ENCODE measurements at regions not wholly inside any gene's neighbourhood (a gene's known extent, or its start where the extent isn't known, plus 50 kb on each side); places are given as distances from the start of the nearest gene placed in this dataset.
A peak's percentile ranks its signal among the peaks of the same experiment; 100 is the strongest.

GRCh38 chr15:62241135-62241770 lies 76.2 kb upstream of the C2CD4B start:
- no peak for DNase-seq (ENCODE audit: low spot score)
- no peaks in the 10 kb centered on the region for H3K36me3 ChIP-seq (ENCODE audit: control insufficient read depth in 4 of 4, insufficient read depth in 3 of 4, low read depth in 1 of 4, low read length in 3 of 4)
- no peak overlapping the region for H3K27ac ChIP-seq (ENCODE audit: low read depth in 1 of 2, low read length in 2 of 2)
- peaks cover 0 to 3% (median 2%) of the 10 kb centered on the region in 4 donors for H3K9me3 ChIP-seq (ENCODE audit: control insufficient read depth in 4 of 4, low read length in 3 of 4)
- TF ChIP-seq RAD21 (IDR thresholded peaks at IDR 0.05) (peak; percentile 40 to 76), ATF3 (IDR thresholded peaks at IDR 0.05) (no peak)
- TF ChIP-seq, protein P1, sequence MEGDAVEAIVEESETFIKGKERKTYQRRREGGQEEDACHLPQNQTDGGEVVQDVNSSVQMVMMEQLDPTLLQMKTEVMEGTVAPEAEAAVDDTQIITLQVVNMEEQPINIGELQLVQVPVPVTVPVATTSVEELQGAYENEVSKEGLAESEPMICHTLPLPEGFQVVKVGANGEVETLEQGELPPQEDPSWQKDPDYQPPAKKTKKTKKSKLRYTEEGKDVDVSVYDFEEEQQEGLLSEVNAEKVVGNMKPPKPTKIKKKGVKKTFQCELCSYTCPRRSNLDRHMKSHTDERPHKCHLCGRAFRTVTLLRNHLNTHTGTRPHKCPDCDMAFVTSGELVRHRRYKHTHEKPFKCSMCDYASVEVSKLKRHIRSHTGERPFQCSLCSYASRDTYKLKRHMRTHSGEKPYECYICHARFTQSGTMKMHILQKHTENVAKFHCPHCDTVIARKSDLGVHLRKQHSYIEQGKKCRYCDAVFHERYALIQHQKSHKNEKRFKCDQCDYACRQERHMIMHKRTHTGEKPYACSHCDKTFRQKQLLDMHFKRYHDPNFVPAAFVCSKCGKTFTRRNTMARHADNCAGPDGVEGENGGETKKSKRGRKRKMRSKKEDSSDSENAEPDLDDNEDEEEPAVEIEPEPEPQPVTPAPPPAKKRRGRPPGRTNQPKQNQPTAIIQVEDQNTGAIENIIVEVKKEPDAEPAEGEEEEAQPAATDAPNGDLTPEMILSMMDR (IDR thresholded peaks at IDR 0.05; ENCODE audit: low read depth, low read length, missing input control), result peak; percentile 29
- no peak overlapping the region for H3K9ac ChIP-seq (ENCODE audit: low read depth in 1 of 2, low read length in 2 of 2)
- no peaks in the 10 kb centered on the region for H3K4me1 ChIP-seq (ENCODE audit: control insufficient read depth in 4 of 4, insufficient read depth in 4 of 4, low read length in 3 of 4)
- 75% methylated on average over 5 of the region's 5 CpGs for WGBS
- no peak overlapping the region for H3K4me3 ChIP-seq (ENCODE audit: low read depth in 1 of 3, low read length in 3 of 3)
- H3K27me3 ChIP-seq (ENCODE audit: control insufficient read depth in 4 of 4, insufficient read depth in 4 of 4, low read length in 3 of 4), result no peaks in the 10 kb centered on the region

DNA sequence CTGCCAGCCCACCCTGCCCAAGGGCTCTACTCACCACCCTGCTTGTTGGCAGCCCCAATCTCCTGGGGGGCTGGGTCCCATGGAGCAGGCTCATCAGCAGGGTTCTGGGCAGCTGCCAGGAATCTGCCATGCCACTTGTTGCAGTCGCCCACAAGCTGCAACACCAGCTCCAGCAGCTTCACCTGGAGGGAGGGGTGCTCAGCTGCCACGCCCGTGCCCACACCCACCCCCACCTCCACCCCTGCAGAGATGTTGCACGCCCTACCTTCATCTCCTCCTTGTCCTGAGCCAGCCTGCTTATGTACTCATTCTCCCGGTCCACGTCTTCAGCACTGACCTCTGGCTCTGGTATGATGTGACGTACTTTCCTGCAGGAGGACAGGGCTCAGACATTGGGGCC lies 77.9 kb upstream of the C2CD4B start:
- Histone ChIP-seq H3K9ac (ENCODE audit: low read depth in 1 of 2, low read length in 2 of 2) (no peak overlapping the region), H3K27me3 (ENCODE audit: control insufficient read depth in 4 of 4, insufficient read depth in 4 of 4, low read length in 3 of 4) (no peaks in the 10 kb centered on the region), H3K36me3 (ENCODE audit: control insufficient read depth in 4 of 4, insufficient read depth in 3 of 4, low read depth in 1 of 4, low read length in 3 of 4) (no peaks in the 10 kb centered on the region), H3K27ac (ENCODE audit: low read depth in 1 of 2, low read length in 2 of 2) (no peak overlapping the region), H3K4me1 (ENCODE audit: control insufficient read depth in 4 of 4, insufficient read depth in 4 of 4, low read length in 3 of 4) (no peaks in the 10 kb centered on the region), H3K4me3 (ENCODE audit: low read depth in 1 of 3, low read length in 3 of 3) (no peak overlapping the region), H3K9me3 (ENCODE audit: control insufficient read depth in 4 of 4, low read length in 3 of 4) (peaks cover 0 to 2% (median 1%) of the 10 kb centered on the region in 4 donors)
- no peak for DNase-seq (ENCODE audit: low spot score)
- WGBS, result 82% methylated on average over 7 of the region's 7 CpGs
- TF ChIP-seq MAX (IDR thresholded peaks at IDR 0.05) (no peak), TAF1 (conservative IDR thresholded peaks at IDR 0.05) (no peak), NR2F2 (IDR thresholded peaks at IDR 0.05) (no peak), GABPA (IDR thresholded peaks at IDR 0.05 in 1 of 2, conservative IDR thresholded peaks at IDR 0.05 in 1 of 2) (no peak), RXRA (IDR thresholded peaks at IDR 0.05) (no peak), HNF4A (conservative IDR thresholded peaks at IDR 0.05) (no peak), REST (IDR thresholded peaks at IDR 0.05) (no peak), ATF3 (IDR thresholded peaks at IDR 0.05) (no peak), HNF4G (IDR thresholded peaks at IDR 0.05) (no peak), FOXA2 (IDR thresholded peaks at IDR 0.05) (no peak), RAD21 (IDR thresholded peaks at IDR 0.05) (no peak), SP1 (IDR thresholded peaks at IDR 0.05) (no peak)
- TF ChIP-seq, protein P2, sequence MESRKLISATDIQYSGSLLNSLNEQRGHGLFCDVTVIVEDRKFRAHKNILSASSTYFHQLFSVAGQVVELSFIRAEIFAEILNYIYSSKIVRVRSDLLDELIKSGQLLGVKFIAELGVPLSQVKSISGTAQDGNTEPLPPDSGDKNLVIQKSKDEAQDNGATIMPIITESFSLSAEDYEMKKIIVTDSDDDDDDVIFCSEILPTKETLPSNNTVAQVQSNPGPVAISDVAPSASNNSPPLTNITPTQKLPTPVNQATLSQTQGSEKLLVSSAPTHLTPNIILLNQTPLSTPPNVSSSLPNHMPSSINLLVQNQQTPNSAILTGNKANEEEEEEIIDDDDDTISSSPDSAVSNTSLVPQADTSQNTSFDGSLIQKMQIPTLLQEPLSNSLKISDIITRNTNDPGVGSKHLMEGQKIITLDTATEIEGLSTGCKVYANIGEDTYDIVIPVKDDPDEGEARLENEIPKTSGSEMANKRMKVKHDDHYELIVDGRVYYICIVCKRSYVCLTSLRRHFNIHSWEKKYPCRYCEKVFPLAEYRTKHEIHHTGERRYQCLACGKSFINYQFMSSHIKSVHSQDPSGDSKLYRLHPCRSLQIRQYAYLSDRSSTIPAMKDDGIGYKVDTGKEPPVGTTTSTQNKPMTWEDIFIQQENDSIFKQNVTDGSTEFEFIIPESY (IDR thresholded peaks at IDR 0.05), result no peak
- TF ChIP-seq, protein P1 (IDR thresholded peaks at IDR 0.05; ENCODE audit: low read depth, low read length, missing input control), result no peak

All from liver (tissue), 8 donors.